ENCODE measurements at regions not wholly inside any gene's neighbourhood (a gene's known extent, or its start where the extent isn't known, plus 50 kb on each side); places are given as distances from the start of the nearest gene placed in this dataset.

- TF ChIP-seq CTCF (IDR thresholded peaks at IDR 0.05) (no peak), EZH2 (IDR thresholded peaks at IDR 0.05; ENCODE audit: borderline replicate concordance, insufficient read depth, low read depth, low read length, poor library complexity, severe bottlenecking) (no peak)
These were observed 409.6 kb downstream of the GPAM start for GRCh38 chr10:111773950-111774349.
